ENCODE measurements at regions not wholly inside any gene's neighbourhood (a gene's known extent, or its start where the extent isn't known, plus 50 kb on each side); places are given as distances from the start of the nearest gene placed in this dataset.

- Histone ChIP-seq H3K27me3 (ENCODE audit: control insufficient read depth in 1 of 2, insufficient read depth in 2 of 2, low read length in 2 of 2) (no peaks in the 10 kb centered on the region), H4K20me1 (ENCODE audit: insufficient read depth, low read length) (no peaks in the 10 kb centered on the region), H3K27ac (ENCODE audit: extremely low read length, insufficient read depth, low read length) (no peak overlapping the region), H3K4me3 (replicated peaks in 1 of 3; ENCODE audit: insufficient read depth in 1 of 3, low read depth in 2 of 3, low read length in 3 of 3) (no peak overlapping the region), H3K4me1 (ENCODE audit: insufficient read depth, low read length) (no peaks in the 10 kb centered on the region), H3K9ac (ENCODE audit: insufficient read depth, low read depth, low read length) (no peak overlapping the region), H3K9me3 (ENCODE audit: low read length) (no peaks in the 10 kb centered on the region), H3K36me3 (replicated peaks in 1 of 2; ENCODE audit: control insufficient read depth in 1 of 2, insufficient read depth in 2 of 2, low read length in 2 of 2) (no peaks in the 10 kb centered on the region), H3K79me2 (ENCODE audit: insufficient read depth, low read length) (no peaks in the 10 kb centered on the region), H2AFZ (ENCODE audit: low read length) (no peak overlapping the region), H3K4me2 (ENCODE audit: low read depth, low read length) (no peak overlapping the region)
- ChIA-PET POLR2A (interaction anchor here (1.4 kb wide), 1 partner anchor 38 kb away, joined by 3 read pairs; no protein-coding TSS in a partner anchor), CTCF (ENCODE audit: low intra/inter-chr PET ratio, low total read pairs) (no interaction called here)
- TF ChIP-seq CEBPB (IDR thresholded peaks at IDR 0.05; ENCODE audit: borderline replicate concordance, low read depth, low read length) (peak; percentile 33; the same call in 1 of the 2 replicates), REL (CRISPR knock-in tag; conservative IDR thresholded peaks at IDR 0.05) (no peak)
- in situ Hi-C loops (cut with HindIII; ENCODE audit: extremely low pct_ligation_motif_present, low pct_unique_long_range_greater_than_20kb) (no loop called here), intact Hi-C loops (cut with micrococcal nuclease; ENCODE audit: unreplicated experiment) (no loop called here)
- FAIRE-seq (no peak), ATAC-seq (no peak), DNase-seq (ENCODE audit: low spot score) (no peak)
- BruUV-seq (replicated peaks), result no TSS peak
- 15% methylated on average over 2 of the region's 2 CpGs for WGBS (ENCODE audit: low lambda C conversion rate)
These were observed 135.2 kb upstream of the DLX6 start for GRCh38 chr7:96870185-96870584.

DNA sequence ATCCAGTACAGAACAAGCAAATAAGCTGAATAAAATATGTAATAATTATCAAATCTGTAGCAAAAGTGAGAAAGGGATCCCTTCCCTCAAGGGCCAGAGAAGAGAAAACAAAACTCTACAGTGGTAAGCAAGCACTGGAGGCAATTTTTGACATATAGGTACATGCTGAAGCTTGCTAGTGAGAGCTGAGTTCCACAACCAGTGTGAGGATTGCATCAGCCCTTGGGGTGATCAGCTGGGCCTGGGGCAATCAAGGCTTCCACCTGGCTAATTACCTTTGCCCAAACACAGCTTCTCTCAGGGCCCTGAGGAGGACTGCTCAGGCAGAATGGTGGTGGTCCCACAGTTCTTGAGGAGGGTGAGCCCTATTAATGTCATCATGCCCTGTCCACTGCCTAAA is 134.4 kb upstream of the DLX6 start:
- no peaks in the 10 kb centered on the region for H3K9me3 ChIP-seq (ENCODE audit: low read length)
- no peak overlapping the region for H3K9ac ChIP-seq (ENCODE audit: insufficient read depth, low read depth, low read length)
- FAIRE-seq, result no peak
- H3K79me2 ChIP-seq (ENCODE audit: insufficient read depth, low read length), result no peaks in the 10 kb centered on the region
- H3K4me3 ChIP-seq (replicated peaks in 1 of 3; ENCODE audit: insufficient read depth in 1 of 3, low read depth in 2 of 3, low read length in 3 of 3), result no peak overlapping the region
- no peak overlapping the region for H2AFZ ChIP-seq (ENCODE audit: low read length)
- intact Hi-C loops (cut with micrococcal nuclease; ENCODE audit: unreplicated experiment), result no loop called here
- TF ChIP-seq, protein P1, sequence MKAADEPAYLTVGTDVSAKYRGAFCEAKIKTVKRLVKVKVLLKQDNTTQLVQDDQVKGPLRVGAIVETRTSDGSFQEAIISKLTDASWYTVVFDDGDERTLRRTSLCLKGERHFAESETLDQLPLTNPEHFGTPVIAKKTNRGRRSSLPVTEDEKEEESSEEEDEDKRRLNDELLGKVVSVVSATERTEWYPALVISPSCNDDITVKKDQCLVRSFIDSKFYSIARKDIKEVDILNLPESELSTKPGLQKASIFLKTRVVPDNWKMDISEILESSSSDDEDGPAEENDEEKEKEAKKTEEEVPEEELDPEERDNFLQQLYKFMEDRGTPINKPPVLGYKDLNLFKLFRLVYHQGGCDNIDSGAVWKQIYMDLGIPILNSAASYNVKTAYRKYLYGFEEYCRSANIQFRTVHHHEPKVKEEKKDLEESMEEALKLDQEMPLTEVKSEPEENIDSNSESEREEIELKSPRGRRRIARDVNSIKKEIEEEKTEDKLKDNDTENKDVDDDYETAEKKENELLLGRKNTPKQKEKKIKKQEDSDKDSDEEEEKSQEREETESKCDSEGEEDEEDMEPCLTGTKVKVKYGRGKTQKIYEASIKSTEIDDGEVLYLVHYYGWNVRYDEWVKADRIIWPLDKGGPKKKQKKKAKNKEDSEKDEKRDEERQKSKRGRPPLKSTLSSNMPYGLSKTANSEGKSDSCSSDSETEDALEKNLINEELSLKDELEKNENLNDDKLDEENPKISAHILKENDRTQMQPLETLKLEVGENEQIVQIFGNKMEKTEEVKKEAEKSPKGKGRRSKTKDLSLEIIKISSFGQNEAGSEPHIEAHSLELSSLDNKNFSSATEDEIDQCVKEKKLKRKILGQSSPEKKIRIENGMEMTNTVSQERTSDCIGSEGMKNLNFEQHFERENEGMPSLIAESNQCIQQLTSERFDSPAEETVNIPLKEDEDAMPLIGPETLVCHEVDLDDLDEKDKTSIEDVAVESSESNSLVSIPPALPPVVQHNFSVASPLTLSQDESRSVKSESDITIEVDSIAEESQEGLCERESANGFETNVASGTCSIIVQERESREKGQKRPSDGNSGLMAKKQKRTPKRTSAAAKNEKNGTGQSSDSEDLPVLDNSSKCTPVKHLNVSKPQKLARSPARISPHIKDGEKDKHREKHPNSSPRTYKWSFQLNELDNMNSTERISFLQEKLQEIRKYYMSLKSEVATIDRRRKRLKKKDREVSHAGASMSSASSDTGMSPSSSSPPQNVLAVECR (CRISPR knock-in tag; IDR thresholded peaks at IDR 0.05; ENCODE audit: borderline replicate concordance), result no peak
- TF ChIP-seq CEBPB (IDR thresholded peaks at IDR 0.05; ENCODE audit: borderline replicate concordance, low read depth, low read length), result peak; percentile 16; the same call in 1 of the 2 replicates
- TF ChIP-seq, protein P2, sequence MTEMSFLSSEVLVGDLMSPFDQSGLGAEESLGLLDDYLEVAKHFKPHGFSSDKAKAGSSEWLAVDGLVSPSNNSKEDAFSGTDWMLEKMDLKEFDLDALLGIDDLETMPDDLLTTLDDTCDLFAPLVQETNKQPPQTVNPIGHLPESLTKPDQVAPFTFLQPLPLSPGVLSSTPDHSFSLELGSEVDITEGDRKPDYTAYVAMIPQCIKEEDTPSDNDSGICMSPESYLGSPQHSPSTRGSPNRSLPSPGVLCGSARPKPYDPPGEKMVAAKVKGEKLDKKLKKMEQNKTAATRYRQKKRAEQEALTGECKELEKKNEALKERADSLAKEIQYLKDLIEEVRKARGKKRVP (CRISPR knock-in tag; IDR thresholded peaks at IDR 0.05), result peak in 1 of 2 experiments; percentile 80; a peak in 2 of 4 replicates
- DNase-seq (ENCODE audit: low spot score), result no peak
- H4K20me1 ChIP-seq (ENCODE audit: insufficient read depth, low read length), result no peaks in the 10 kb centered on the region
- H3K27me3 ChIP-seq (ENCODE audit: control insufficient read depth in 1 of 2, insufficient read depth in 2 of 2, low read length in 2 of 2), result no peaks in the 10 kb centered on the region
- H3K4me2 ChIP-seq (ENCODE audit: low read depth, low read length), result no peak overlapping the region
- H3K36me3 ChIP-seq (replicated peaks in 1 of 2; ENCODE audit: control insufficient read depth in 1 of 2, insufficient read depth in 2 of 2, low read length in 2 of 2), result no peaks in the 10 kb centered on the region
- CTCF ChIA-PET (ENCODE audit: low intra/inter-chr PET ratio, low total read pairs), result no interaction called here
- in situ Hi-C loops (cut with HindIII; ENCODE audit: extremely low pct_ligation_motif_present, low pct_unique_long_range_greater_than_20kb), result no loop called here
- POLR2A ChIA-PET, result interaction anchor here (1.4 kb wide), 1 partner anchor 39 kb away, joined by 3 read pairs; no protein-coding TSS in a partner anchor
- no TSS peak for BruUV-seq (replicated peaks)
- ATAC-seq, result no peak
- no peak overlapping the region for H3K27ac ChIP-seq (ENCODE audit: extremely low read length, insufficient read depth, low read length)
- no peaks in the 10 kb centered on the region for H3K4me1 ChIP-seq (ENCODE audit: insufficient read depth, low read length)
